PC-9 (cell line): ENCODE measurements at regions not wholly inside any gene's neighbourhood (a gene's known extent, or its start where the extent isn't known, plus 50 kb on each side); places are given as distances from the start of the nearest gene placed in this dataset.

Experiments
- CTCF ChIP-seq: fragments of 200-600 bp; sonication (generic); conservative IDR thresholded peaks from 2 replicates; pipeline ENCODE4 v1.6.1; 2017; ENCODE audit warnings: mixed run types, antibody characterized with exemption, mild to moderate bottlenecking, moderate library complexity
- EZH2 ChIP-seq: fragments of 200-600 bp; sonication (generic); IDR thresholded peaks from 2 replicates; pipeline ENCODE4 v1.8.0; 2017; ENCODE audit warnings: antibody characterized with exemption, low read depth

- TF ChIP-seq CTCF: no peak
- no peak for TF ChIP-seq EZH2
These were observed 178.6 kb downstream of the SLC7A11 start for GRCh38 chr4:138063581-138063980.
